Activated CD4-positive, alpha-beta T cell treated with anti-CD3 and anti-CD28 coated beads, Interleukin-2, amount 10 ng/mL, durations not matched to agents 24 days and 14 days (primary cell): ENCODE measurements at regions not wholly inside any gene's neighbourhood (a gene's known extent, or its start where the extent isn't known, plus 50 kb on each side); places are given as distances from the start of the nearest gene placed in this dataset.

Source experiments
- DNase-seq: peaks from one replicate; pipeline ENCODE4 v3.0.0; 2022
- H3K27ac Mint-ChIP-seq: one replicate; pipeline ENCODE4 v1.8.0; 2022; ENCODE audit warnings: mild to moderate bottlenecking, mixed read lengths
- H3K27me3 Mint-ChIP-seq: one replicate; pipeline ENCODE4 v1.8.0; 2022; ENCODE audit warnings: mixed read lengths
- H3K36me3 Mint-ChIP-seq: one replicate; pipeline ENCODE4 v1.8.0; 2022; ENCODE audit warnings: low read depth, mild to moderate bottlenecking, mixed read lengths
- H3K4me1 Mint-ChIP-seq: one replicate; pipeline ENCODE4 v1.8.0; 2021; ENCODE audit warnings: mixed read lengths
- H3K4me3 Mint-ChIP-seq: one replicate; pipeline ENCODE4 v1.8.0; 2022; ENCODE audit warnings: mild to moderate bottlenecking, moderate library complexity, mixed read lengths
- H3K9me3 Mint-ChIP-seq: one replicate; pipeline ENCODE4 v1.8.0; 2021; ENCODE audit warnings: mixed read lengths
- intact Hi-C: fragments of 100-400 bp; cut with micrococcal nuclease; formaldehyde crosslinking; loops from one replicate; pipeline ENCODE4 v1.15.1; 2023

DNA sequence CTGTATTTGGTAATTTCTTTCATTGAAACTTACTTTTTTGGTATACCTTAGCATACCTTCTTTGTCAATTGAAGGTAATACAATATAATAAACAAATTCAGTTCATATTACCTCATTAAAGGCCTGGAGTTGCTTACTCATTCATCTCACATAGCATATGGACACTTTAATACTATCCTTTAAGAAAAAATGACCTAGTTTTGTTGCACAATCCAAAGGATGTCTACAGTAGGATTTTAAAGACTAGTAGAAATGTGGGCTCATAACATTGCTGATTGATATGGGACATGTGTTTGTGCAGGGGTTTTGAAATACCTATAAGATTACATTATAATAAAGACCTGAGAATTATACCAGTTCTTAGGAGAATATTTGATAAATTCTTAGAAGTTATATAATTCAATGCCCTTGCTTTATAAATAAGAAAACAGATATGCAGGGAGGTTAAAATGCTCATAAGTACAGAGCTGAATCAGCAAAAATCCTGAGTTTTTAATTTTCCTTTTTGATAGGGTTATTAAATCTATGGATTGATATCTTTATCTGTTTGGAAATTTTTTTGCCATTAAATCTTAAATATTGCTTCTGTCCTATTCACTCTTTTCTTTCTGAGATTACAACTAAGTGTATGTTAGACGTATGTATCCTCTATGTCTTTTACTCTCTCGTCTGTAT is 352.1 kb downstream of the ATP23 start:
- H3K4me3 Mint-ChIP-seq: no peak overlapping the region
- intact Hi-C loops: no loop called here
- DNase-seq: no peak
- no peak overlapping the region for H3K27ac Mint-ChIP-seq
- peaks cover 1% of the 10 kb centered on the region for H3K27me3 Mint-ChIP-seq
- H3K4me1 Mint-ChIP-seq: no peaks in the 10 kb centered on the region
- H3K36me3 Mint-ChIP-seq: no peaks in the 10 kb centered on the region
- no peaks in the 10 kb centered on the region for H3K9me3 Mint-ChIP-seq

GRCh38 chr12:58295268-58295667 is 353.9 kb downstream of the ATP23 start:
- no peak for DNase-seq
- Mint-ChIP-seq H3K27ac (no peak overlapping the region), H3K36me3 (no peaks in the 10 kb centered on the region), H3K9me3 (no peaks in the 10 kb centered on the region), H3K4me3 (no peak overlapping the region), H3K27me3 (peaks cover 1% of the 10 kb centered on the region), H3K4me1 (no peaks in the 10 kb centered on the region)
- intact Hi-C loops: no loop called here

- peaks cover 1% of the 10 kb centered on the region for H3K27me3 Mint-ChIP-seq
- no peak for DNase-seq
- no peak overlapping the region for H3K4me3 Mint-ChIP-seq
- H3K9me3 Mint-ChIP-seq: no peaks in the 10 kb centered on the region
- intact Hi-C loops: no loop called here
- no peaks in the 10 kb centered on the region for H3K4me1 Mint-ChIP-seq
- no peak overlapping the region for H3K27ac Mint-ChIP-seq
- no peaks in the 10 kb centered on the region for H3K36me3 Mint-ChIP-seq
These were observed 355.5 kb downstream of the ATP23 start for GRCh38 chr12:58296863-58297262.

GRCh38 chr12:58298803-58299202 is 357.4 kb downstream of the ATP23 start:
- Mint-ChIP-seq H3K36me3 (no peaks in the 10 kb centered on the region), H3K9me3 (no peaks in the 10 kb centered on the region), H3K4me3 (no peak overlapping the region), H3K4me1 (no peaks in the 10 kb centered on the region), H3K27ac (no peak overlapping the region), H3K27me3 (peaks cover 1% of the 10 kb centered on the region)
- no peak for DNase-seq
- intact Hi-C loops: no loop called here

DNA sequence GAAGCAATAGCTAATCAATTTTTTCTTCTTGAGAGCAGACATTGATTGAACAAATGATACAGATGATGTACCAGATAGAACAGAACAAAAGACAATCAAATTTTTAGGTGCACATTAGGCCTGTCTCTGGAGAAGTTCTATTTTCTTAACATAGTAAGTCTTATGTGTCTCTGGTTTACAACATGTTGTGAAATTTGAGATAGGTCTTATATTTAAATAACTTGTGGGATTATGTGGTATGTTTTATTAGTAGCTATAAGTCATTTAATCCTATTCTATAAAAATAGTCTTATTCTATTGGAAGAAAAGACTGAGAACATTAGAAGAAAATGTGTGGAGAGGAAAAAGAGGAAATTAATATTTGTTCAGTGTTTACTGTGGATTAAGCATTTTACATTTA is 358.0 kb downstream of the ATP23 start:
- intact Hi-C loops: no loop called here
- H3K9me3 Mint-ChIP-seq: no peaks in the 10 kb centered on the region
- no peaks in the 10 kb centered on the region for H3K27me3 Mint-ChIP-seq
- DNase-seq: no peak
- no peak overlapping the region for H3K27ac Mint-ChIP-seq
- H3K36me3 Mint-ChIP-seq: no peaks in the 10 kb centered on the region
- H3K4me1 Mint-ChIP-seq: no peaks in the 10 kb centered on the region
- no peak overlapping the region for H3K4me3 Mint-ChIP-seq

GRCh38 chr12:58301038-58301729 is 359.8 kb downstream of the ATP23 start:
- no peaks in the 10 kb centered on the region for H3K9me3 Mint-ChIP-seq

GRCh38 chr12:58301730-58302122 is 360.4 kb downstream of the ATP23 start:
- no peak overlapping the region for H3K4me3 Mint-ChIP-seq
- H3K36me3 Mint-ChIP-seq: no peaks in the 10 kb centered on the region
- intact Hi-C loops: no loop called here
- H3K27me3 Mint-ChIP-seq: no peaks in the 10 kb centered on the region
- no peaks in the 10 kb centered on the region for H3K9me3 Mint-ChIP-seq
- H3K27ac Mint-ChIP-seq: no peak overlapping the region
- no peaks in the 10 kb centered on the region for H3K4me1 Mint-ChIP-seq
- no peak for DNase-seq

More at GRCh38 chr12:58301038-58301729, 359.8 kb downstream of the ATP23 start:
- DNase-seq: no peak
- no peak overlapping the region for H3K27ac Mint-ChIP-seq
- H3K4me1 Mint-ChIP-seq: no peaks in the 10 kb centered on the region
- H3K4me3 Mint-ChIP-seq: no peak overlapping the region
- H3K36me3 Mint-ChIP-seq: no peaks in the 10 kb centered on the region
- intact Hi-C loops: no loop called here
- no peaks in the 10 kb centered on the region for H3K27me3 Mint-ChIP-seq

- H3K27ac Mint-ChIP-seq: no peak overlapping the region
- intact Hi-C loops: no loop called here
- no peaks in the 10 kb centered on the region for H3K9me3 Mint-ChIP-seq
These were observed 361.2 kb downstream of the ATP23 start for GRCh38 chr12:58302487-58303011.

GRCh38 chr12:58306266-58307000 is 365.1 kb downstream of the ATP23 start:
- H3K4me3 Mint-ChIP-seq: no peak overlapping the region
- intact Hi-C loops: no loop called here
- no peaks in the 10 kb centered on the region for H3K27me3 Mint-ChIP-seq
- no peak for DNase-seq
- no peaks in the 10 kb centered on the region for H3K4me1 Mint-ChIP-seq
- H3K36me3 Mint-ChIP-seq: no peaks in the 10 kb centered on the region
- no peaks in the 10 kb centered on the region for H3K9me3 Mint-ChIP-seq
- H3K27ac Mint-ChIP-seq: no peak overlapping the region

More at GRCh38 chr12:58302487-58303011, 361.2 kb downstream of the ATP23 start:
- no peaks in the 10 kb centered on the region for H3K36me3 Mint-ChIP-seq
- no peaks in the 10 kb centered on the region for H3K4me1 Mint-ChIP-seq
- no peak overlapping the region for H3K4me3 Mint-ChIP-seq
- no peaks in the 10 kb centered on the region for H3K27me3 Mint-ChIP-seq
- DNase-seq: no peak

- Mint-ChIP-seq H3K36me3 (no peaks in the 10 kb centered on the region), H3K27ac (no peak overlapping the region), H3K4me3 (no peak overlapping the region), H3K4me1 (no peaks in the 10 kb centered on the region), H3K27me3 (no peaks in the 10 kb centered on the region), H3K9me3 (no peaks in the 10 kb centered on the region)
- intact Hi-C loops: no loop called here
- DNase-seq: no peak
These were observed 368.4 kb downstream of the ATP23 start for GRCh38 chr12:58309806-58310205.

- Mint-ChIP-seq H3K27ac (no peak overlapping the region), H3K4me3 (no peak overlapping the region), H3K9me3 (no peaks in the 10 kb centered on the region), H3K27me3 (no peaks in the 10 kb centered on the region), H3K4me1 (no peaks in the 10 kb centered on the region), H3K36me3 (no peaks in the 10 kb centered on the region)
- DNase-seq: no peak
- intact Hi-C loops: no loop called here
These were observed 369.0 kb downstream of the ATP23 start for GRCh38 chr12:58310368-58310767.

- Mint-ChIP-seq H3K9me3 (no peaks in the 10 kb centered on the region), H3K36me3 (no peaks in the 10 kb centered on the region), H3K27me3 (no peaks in the 10 kb centered on the region), H3K4me1 (no peaks in the 10 kb centered on the region), H3K27ac (no peak overlapping the region), H3K4me3 (no peak overlapping the region)
- intact Hi-C loops: no loop called here
- DNase-seq: no peak
These were observed 369.6 kb downstream of the ATP23 start for GRCh38 chr12:58310809-58311622.

GRCh38 chr12:58313091-58313855 is 371.9 kb downstream of the ATP23 start:
- DNase-seq: no peak
- intact Hi-C loops: no loop called here
- H3K9me3 Mint-ChIP-seq: no peaks in the 10 kb centered on the region
- no peaks in the 10 kb centered on the region for H3K27me3 Mint-ChIP-seq
- H3K36me3 Mint-ChIP-seq: no peaks in the 10 kb centered on the region
- H3K27ac Mint-ChIP-seq: no peak overlapping the region
- H3K4me3 Mint-ChIP-seq: no peak overlapping the region
- H3K4me1 Mint-ChIP-seq: no peaks in the 10 kb centered on the region
